ENCODE measurements at regions not wholly inside any gene's neighbourhood (a gene's known extent, or its start where the extent isn't known, plus 50 kb on each side); places are given as distances from the start of the nearest gene placed in this dataset.

- Histone ChIP-seq H3K27ac (no peak overlapping the region), H3K36me3 (no peaks in the 10 kb centered on the region), H3K9ac (ENCODE audit: low read depth in 2 of 2, low read length in 2 of 2) (no peak overlapping the region), H3K9me3 (no peaks in the 10 kb centered on the region), H3K27me3 (no peaks in the 10 kb centered on the region), H3K4me1 (no peaks in the 10 kb centered on the region), H3K4me3 (no peak overlapping the region)
- intact Hi-C loops (cut with DNase I), result no loop called here
- no peak for DNase-seq
- TF ChIP-seq CTCF (IDR thresholded peaks at IDR 0.05), result no peak
Measured at GRCh38 chr1:39148942-39149341, 55.6 kb upstream of the MACF1 start.

- TF ChIP-seq CTCF (IDR thresholded peaks at IDR 0.05), result no peak
- intact Hi-C loops (cut with DNase I), result no loop called here
- Histone ChIP-seq H3K36me3 (no peaks in the 10 kb centered on the region), H3K27me3 (no peaks in the 10 kb centered on the region), H3K9me3 (no peaks in the 10 kb centered on the region), H3K4me1 (no peaks in the 10 kb centered on the region), H3K4me3 (no peak overlapping the region), H3K27ac (no peak overlapping the region), H3K9ac (ENCODE audit: low read depth in 2 of 2, low read length in 2 of 2) (no peak overlapping the region)
- DNase-seq, result no peak
Measured at GRCh38 chr1:39149509-39149908, 55.0 kb upstream of the MACF1 start.

GRCh38 chr1:39150779-39151178, 53.7 kb upstream of the MACF1 start:
- Histone ChIP-seq H3K9ac (ENCODE audit: low read depth in 2 of 2, low read length in 2 of 2) (no peak overlapping the region), H3K9me3 (no peaks in the 10 kb centered on the region), H3K4me1 (no peaks in the 10 kb centered on the region), H3K27ac (no peak overlapping the region), H3K4me3 (no peak overlapping the region), H3K36me3 (no peaks in the 10 kb centered on the region), H3K27me3 (no peaks in the 10 kb centered on the region)
- intact Hi-C loops (cut with DNase I), result no loop called here
- TF ChIP-seq CTCF (IDR thresholded peaks at IDR 0.05), result no peak
- DNase-seq, result no peak

- Histone ChIP-seq H3K27me3 (no peaks in the 10 kb centered on the region), H3K36me3 (no peaks in the 10 kb centered on the region), H3K9ac (ENCODE audit: low read depth in 2 of 2, low read length in 2 of 2) (no peak overlapping the region), H3K9me3 (no peaks in the 10 kb centered on the region), H3K4me3 (no peak overlapping the region), H3K4me1 (no peaks in the 10 kb centered on the region), H3K27ac (no peak overlapping the region)
- no peak for DNase-seq
- intact Hi-C loops (cut with DNase I), result no loop called here
- no peak for TF ChIP-seq CTCF (IDR thresholded peaks at IDR 0.05)
Measured at GRCh38 chr1:39151267-39151666, 53.2 kb upstream of the MACF1 start.

GRCh38 chr1:39152923-39153322, 51.6 kb upstream of the MACF1 start:
- Histone ChIP-seq H3K9ac (ENCODE audit: low read depth in 2 of 2, low read length in 2 of 2) (no peak overlapping the region), H3K27me3 (no peaks in the 10 kb centered on the region), H3K36me3 (no peaks in the 10 kb centered on the region), H3K9me3 (no peaks in the 10 kb centered on the region), H3K4me3 (no peak overlapping the region), H3K27ac (no peak overlapping the region), H3K4me1 (peaks cover 2% of the 10 kb centered on the region)
- TF ChIP-seq CTCF (IDR thresholded peaks at IDR 0.05), result no peak
- intact Hi-C loops (cut with DNase I), result no loop called here
- no peak for DNase-seq

GRCh38 chr1:39153684-39154083, 50.8 kb upstream of the MACF1 start:
- peaks cover 4% of the 10 kb centered on the region for H3K4me1 ChIP-seq

More at GRCh38 chr1:39153684-39154083, 50.8 kb upstream of the MACF1 start:
- intact Hi-C loops (cut with DNase I), result no loop called here
- Histone ChIP-seq H3K27ac (no peak overlapping the region), H3K4me3 (no peak overlapping the region), H3K27me3 (no peaks in the 10 kb centered on the region), H3K9ac (ENCODE audit: low read depth in 2 of 2, low read length in 2 of 2) (no peak overlapping the region), H3K9me3 (no peaks in the 10 kb centered on the region), H3K36me3 (no peaks in the 10 kb centered on the region)
- no peak for DNase-seq
- no peak for TF ChIP-seq CTCF (IDR thresholded peaks at IDR 0.05)

All from colonic mucosa (tissue), 4 donors.